ENCODE measurements at regions not wholly inside any gene's neighbourhood (a gene's known extent, or its start where the extent isn't known, plus 50 kb on each side); places are given as distances from the start of the nearest gene placed in this dataset.

GRCh38 chr20:23299673-23300050 is 50.9 kb upstream of the NXT1 start:
- TF ChIP-seq HDGF (IDR thresholded peaks at IDR 0.05; ENCODE audit: borderline replicate concordance), result no peak
- TF ChIP-seq BHLHE40 (IDR thresholded peaks at IDR 0.05; ENCODE audit: borderline replicate concordance), result no peak
- no peak for TF ChIP-seq SP1 (IDR thresholded peaks at IDR 0.05)
- TF ChIP-seq ELF4 (IDR thresholded peaks at IDR 0.05), result no peak
- TF ChIP-seq LEF1 (IDR thresholded peaks at IDR 0.05; ENCODE audit: borderline replicate concordance), result no peak

Measured in HEK293T (cell line).